ENCODE measurements at regions not wholly inside any gene's neighbourhood (a gene's known extent, or its start where the extent isn't known, plus 50 kb on each side); places are given as distances from the start of the nearest gene placed in this dataset.
"Not testable (repeated sequence)": the region's sequence is repeated elsewhere in the genome, so short reads cannot be mapped to it uniquely, and the experiment has no call there.

DNA sequence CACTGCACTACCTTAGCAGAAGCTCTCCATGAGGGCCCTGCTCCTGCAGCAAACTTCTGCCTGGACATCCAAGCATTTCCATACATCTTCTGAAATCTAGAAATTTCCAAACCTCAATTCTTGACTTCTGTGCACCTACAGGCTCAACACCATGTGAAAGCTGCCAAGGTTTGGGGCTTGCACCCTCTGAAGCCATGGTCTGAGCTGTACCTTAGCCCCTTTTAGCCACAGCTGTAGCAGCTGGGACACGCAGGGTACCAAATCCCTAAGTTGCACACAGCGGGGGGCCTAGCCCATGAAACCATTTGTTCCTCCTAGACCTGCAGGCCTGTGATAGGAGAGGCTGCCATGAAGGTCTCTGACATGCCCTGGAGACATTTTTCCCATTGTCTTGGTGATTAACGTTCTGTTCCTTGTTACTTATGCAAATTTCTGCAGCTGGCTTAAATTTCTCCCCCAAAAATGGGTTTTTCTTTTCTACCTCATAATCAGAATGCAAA, 102.7 kb downstream of the EN1 start:
- not testable (repeated sequence) for H3K9me3 ChIP-seq (ENCODE audit: low read length); H2AFZ ChIP-seq (ENCODE audit: low read depth, low read length); H3K4me3 ChIP-seq (ENCODE audit: low read length); H3K9ac ChIP-seq (ENCODE audit: low read length); H3K27me3 ChIP-seq (ENCODE audit: insufficient read depth, low read depth, low read length); H3K79me2 ChIP-seq (replicated peaks; ENCODE audit: insufficient read depth, low read length); H3K36me3 ChIP-seq (ENCODE audit: insufficient read depth, low read length); H3K4me2 ChIP-seq (ENCODE audit: low read length); H4K20me1 ChIP-seq (ENCODE audit: insufficient read depth); H3F3A ChIP-seq (ENCODE audit: insufficient read depth, low read length, poor library complexity, severe bottlenecking); H3K27ac ChIP-seq (ENCODE audit: low read length); H3K9me2 ChIP-seq (ENCODE audit: insufficient read depth, low read length)

DNA sequence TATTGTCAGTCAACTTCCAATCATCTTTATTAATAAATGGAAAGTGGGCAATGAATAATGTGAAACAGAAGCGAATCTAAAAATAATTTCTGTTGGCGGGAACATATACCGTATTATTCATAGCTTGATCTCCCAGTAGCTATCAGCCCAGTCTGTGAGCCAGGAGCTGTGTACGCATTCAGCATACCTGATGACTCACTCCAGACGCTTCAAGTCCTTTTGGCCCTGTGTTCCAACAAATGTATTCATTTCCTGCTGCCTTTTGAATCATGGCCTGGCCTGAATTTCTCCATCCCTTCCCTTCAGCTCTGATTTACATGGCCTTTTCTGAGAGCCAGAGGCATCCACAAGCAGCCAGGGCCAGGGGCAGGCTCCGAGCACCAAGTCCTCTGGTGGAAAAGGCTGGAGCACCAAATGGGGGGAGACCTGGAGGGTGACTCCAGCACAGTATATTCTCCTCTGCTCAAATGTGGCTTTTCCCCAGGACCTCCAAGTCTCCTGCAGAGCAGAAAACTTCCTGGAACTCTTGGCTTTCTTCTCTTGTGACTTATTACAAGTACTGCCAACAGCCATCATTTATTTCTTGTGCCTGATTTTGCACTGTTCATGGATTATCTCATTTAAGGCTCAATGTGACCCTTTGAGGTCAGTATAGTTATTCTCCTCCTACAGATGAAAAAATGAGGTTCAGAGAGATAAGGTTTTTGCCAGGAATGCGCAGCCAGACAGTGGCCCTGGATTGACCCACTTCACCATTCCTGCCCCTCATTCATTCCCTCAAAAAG, 108.7 kb downstream of the EN1 start:
- Histone ChIP-seq H3K9me2 (ENCODE audit: insufficient read depth, low read length) (no peaks in the 10 kb centered on the region), H2AFZ (ENCODE audit: low read depth, low read length) (no peak overlapping the region), H3K79me2 (replicated peaks; ENCODE audit: insufficient read depth, low read length) (no peaks in the 10 kb centered on the region)

More for the DNA sequence above, 108.7 kb downstream of the EN1 start:
- Histone ChIP-seq H3F3A (ENCODE audit: insufficient read depth, low read length, poor library complexity, severe bottlenecking) (no peaks in the 10 kb centered on the region), H3K4me3 (ENCODE audit: low read length) (no peak overlapping the region), H3K9me3 (ENCODE audit: low read length) (no peaks in the 10 kb centered on the region), H3K27me3 (ENCODE audit: insufficient read depth, low read depth, low read length) (no peaks in the 10 kb centered on the region), H4K20me1 (ENCODE audit: insufficient read depth) (no peaks in the 10 kb centered on the region), H3K36me3 (ENCODE audit: insufficient read depth, low read length) (no peaks in the 10 kb centered on the region), H3K4me2 (ENCODE audit: low read length) (no peak overlapping the region), H3K9ac (ENCODE audit: low read length) (no peak overlapping the region), H3K27ac (ENCODE audit: low read length) (no peak overlapping the region)
- TF ChIP-seq EZH2 (IDR thresholded peaks at IDR 0.05; ENCODE audit: borderline replicate concordance, insufficient read depth, low read length, poor library complexity, severe bottlenecking) (no peak), EP300 (conservative IDR thresholded peaks at IDR 0.05; ENCODE audit: poor library complexity, severe bottlenecking) (no peak), MXI1 (conservative IDR thresholded peaks at IDR 0.05; ENCODE audit: poor library complexity, severe bottlenecking) (no peak), SMC3 (conservative IDR thresholded peaks at IDR 0.05; ENCODE audit: poor library complexity) (no peak), RAD21 (conservative IDR thresholded peaks at IDR 0.05) (no peak), TAF1 (IDR thresholded peaks at IDR 0.05; ENCODE audit: low read depth) (no peak), POLR2AphosphoS5 (IDR thresholded peaks at IDR 0.05) (no peak)
- TF ChIP-seq, protein P1, sequence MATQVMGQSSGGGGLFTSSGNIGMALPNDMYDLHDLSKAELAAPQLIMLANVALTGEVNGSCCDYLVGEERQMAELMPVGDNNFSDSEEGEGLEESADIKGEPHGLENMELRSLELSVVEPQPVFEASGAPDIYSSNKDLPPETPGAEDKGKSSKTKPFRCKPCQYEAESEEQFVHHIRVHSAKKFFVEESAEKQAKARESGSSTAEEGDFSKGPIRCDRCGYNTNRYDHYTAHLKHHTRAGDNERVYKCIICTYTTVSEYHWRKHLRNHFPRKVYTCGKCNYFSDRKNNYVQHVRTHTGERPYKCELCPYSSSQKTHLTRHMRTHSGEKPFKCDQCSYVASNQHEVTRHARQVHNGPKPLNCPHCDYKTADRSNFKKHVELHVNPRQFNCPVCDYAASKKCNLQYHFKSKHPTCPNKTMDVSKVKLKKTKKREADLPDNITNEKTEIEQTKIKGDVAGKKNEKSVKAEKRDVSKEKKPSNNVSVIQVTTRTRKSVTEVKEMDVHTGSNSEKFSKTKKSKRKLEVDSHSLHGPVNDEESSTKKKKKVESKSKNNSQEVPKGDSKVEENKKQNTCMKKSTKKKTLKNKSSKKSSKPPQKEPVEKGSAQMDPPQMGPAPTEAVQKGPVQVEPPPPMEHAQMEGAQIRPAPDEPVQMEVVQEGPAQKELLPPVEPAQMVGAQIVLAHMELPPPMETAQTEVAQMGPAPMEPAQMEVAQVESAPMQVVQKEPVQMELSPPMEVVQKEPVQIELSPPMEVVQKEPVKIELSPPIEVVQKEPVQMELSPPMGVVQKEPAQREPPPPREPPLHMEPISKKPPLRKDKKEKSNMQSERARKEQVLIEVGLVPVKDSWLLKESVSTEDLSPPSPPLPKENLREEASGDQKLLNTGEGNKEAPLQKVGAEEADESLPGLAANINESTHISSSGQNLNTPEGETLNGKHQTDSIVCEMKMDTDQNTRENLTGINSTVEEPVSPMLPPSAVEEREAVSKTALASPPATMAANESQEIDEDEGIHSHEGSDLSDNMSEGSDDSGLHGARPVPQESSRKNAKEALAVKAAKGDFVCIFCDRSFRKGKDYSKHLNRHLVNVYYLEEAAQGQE (IDR thresholded peaks at IDR 0.05; ENCODE audit: borderline replicate concordance), result no peak
- TF ChIP-seq, protein P2, sequence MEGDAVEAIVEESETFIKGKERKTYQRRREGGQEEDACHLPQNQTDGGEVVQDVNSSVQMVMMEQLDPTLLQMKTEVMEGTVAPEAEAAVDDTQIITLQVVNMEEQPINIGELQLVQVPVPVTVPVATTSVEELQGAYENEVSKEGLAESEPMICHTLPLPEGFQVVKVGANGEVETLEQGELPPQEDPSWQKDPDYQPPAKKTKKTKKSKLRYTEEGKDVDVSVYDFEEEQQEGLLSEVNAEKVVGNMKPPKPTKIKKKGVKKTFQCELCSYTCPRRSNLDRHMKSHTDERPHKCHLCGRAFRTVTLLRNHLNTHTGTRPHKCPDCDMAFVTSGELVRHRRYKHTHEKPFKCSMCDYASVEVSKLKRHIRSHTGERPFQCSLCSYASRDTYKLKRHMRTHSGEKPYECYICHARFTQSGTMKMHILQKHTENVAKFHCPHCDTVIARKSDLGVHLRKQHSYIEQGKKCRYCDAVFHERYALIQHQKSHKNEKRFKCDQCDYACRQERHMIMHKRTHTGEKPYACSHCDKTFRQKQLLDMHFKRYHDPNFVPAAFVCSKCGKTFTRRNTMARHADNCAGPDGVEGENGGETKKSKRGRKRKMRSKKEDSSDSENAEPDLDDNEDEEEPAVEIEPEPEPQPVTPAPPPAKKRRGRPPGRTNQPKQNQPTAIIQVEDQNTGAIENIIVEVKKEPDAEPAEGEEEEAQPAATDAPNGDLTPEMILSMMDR (IDR thresholded peaks at IDR 0.05; ENCODE audit: poor library complexity, severe bottlenecking), result no peak
